PC-3 (cell line): ENCODE measurements at regions not wholly inside any gene's neighbourhood (a gene's known extent, or its start where the extent isn't known, plus 50 kb on each side); places are given as distances from the start of the nearest gene placed in this dataset.

Source experiments
- ATAC-seq: fragments of 200-7000 bp; cut with Tn5 transposase; 2 replicates; pipeline ENCODE4 v1.9.1; 2020; ENCODE audit warnings: mild to moderate bottlenecking, moderate library complexity
- BruUV-seq: library from RNA; stranded (reverse); fragments of 400-500 nt; replicated peaks from 2 replicates; lab custom pipeline; 2021; lab: Mats Ljungman, UMichigan
- CTCF ChIA-PET: fragments of 300-600 bp; sonication (Branson Sonifier 250); formaldehyde crosslinking; loops from one replicate; lab custom pipeline; 2022; ENCODE audit warnings: antibody characterized with exemption; lab: Charles Lee
- POLR2A ChIA-PET: fragments of 300-600 bp; sonication (Branson Sonifier 250); formaldehyde crosslinking; loops from one replicate; lab custom pipeline; 2022; ENCODE audit warnings: antibody characterized with exemption; ENCODE audit not compliant: unreplicated experiment; lab: Charles Lee
- DNase-seq: peaks from one replicate; pipeline ENCODE4 v3.0.0-alpha.2; 2015
- H2AFZ ChIP-seq: fragments of 300-600 bp; sonication (generic); 2 replicates; pipeline ENCODE4 v1.6.0; 2016; ENCODE audit warnings: antibody characterized with exemption, low read length
- H3F3A ChIP-seq: fragments of 300-600 bp; sonication (generic); one replicate; pipeline ENCODE4 v1.6.0; 2017; ENCODE audit warnings: antibody characterized with exemption, low read length, control low read depth, mild to moderate bottlenecking; ENCODE audit not compliant: unreplicated experiment
- H3K27ac ChIP-seq: fragments of 300-600 bp; sonication (generic); 2 replicates; pipeline ENCODE4 v1.5.1; 2016; ENCODE audit warnings: mild to moderate bottlenecking, low read length
- H3K27me3 ChIP-seq: fragments of 300-600 bp; sonication (generic); 2 replicates; pipeline ENCODE4 v1.6.1; 2016; ENCODE audit warnings: low read length, mixed read lengths
- H3K36me3 ChIP-seq: fragments of 300-600 bp; sonication (generic); 2 replicates; pipeline ENCODE4 v1.6.1; 2016; ENCODE audit warnings: low read depth, mixed run types, low read length, mixed read lengths
- H3K4me1 ChIP-seq: fragments of 300-600 bp; sonication (generic); 2 replicates; pipeline ENCODE4 v1.5.1; 2016; ENCODE audit warnings: low read length; ENCODE audit not compliant: insufficient read depth
- H3K4me2 ChIP-seq: fragments of 300-600 bp; sonication (generic); 2 replicates; pipeline ENCODE4 v1.6.0; 2016; ENCODE audit warnings: low read length
- H3K4me3 ChIP-seq: fragments of 300-600 bp; sonication (generic); 2 replicates; pipeline ENCODE4 v1.5.1; 2016; ENCODE audit warnings: mild to moderate bottlenecking, low read length, mixed read lengths
- H3K79me2 ChIP-seq: fragments of 300-600 bp; sonication (generic); 2 replicates; pipeline ENCODE4 v1.6.1; 2017; ENCODE audit warnings: low read length, mixed read lengths
- H3K9ac ChIP-seq: fragments of 300-600 bp; sonication (generic); 2 replicates; pipeline ENCODE4 v1.6.0; 2016; ENCODE audit warnings: mild to moderate bottlenecking, low read length
- H3K9me2 ChIP-seq: fragments of 300-600 bp; sonication (generic); replicated peaks from 2 replicates; pipeline ENCODE4 v1.6.1; 2016; ENCODE audit warnings: mixed run types, low read length, mixed read lengths
- H3K9me3 ChIP-seq: fragments of 300-600 bp; sonication (generic); 2 replicates; pipeline ENCODE4 v1.6.1; 2016; ENCODE audit warnings: low read length, mixed read lengths
- H4K20me1 ChIP-seq: fragments of 300-600 bp; sonication (generic); 2 replicates; pipeline ENCODE4 v1.6.1; 2016; ENCODE audit warnings: low read length, mixed read lengths
- CTCF ChIP-seq: fragments of 300-600 bp; sonication (generic); conservative IDR thresholded peaks from 2 replicates; pipeline ENCODE4 v1.5.1; 2017; ENCODE audit warnings: antibody characterized with exemption, low read depth, mild to moderate bottlenecking, low read length
- EZH2 ChIP-seq: fragments of 300-600 bp; sonication (generic); IDR thresholded peaks from one replicate; pipeline ENCODE4 v1.6.1; 2017; ENCODE audit warnings: antibody characterized with exemption, mild to moderate bottlenecking, low read length; ENCODE audit not compliant: unreplicated experiment
- EZH2phosphoT487 ChIP-seq: fragments of 300-600 bp; sonication (generic); IDR thresholded peaks from 2 replicates; pipeline ENCODE4 v1.6.1; 2018; ENCODE audit warnings: mild to moderate bottlenecking, antibody characterized with exemption, low read length, borderline replicate concordance
- intact Hi-C: fragments of 100-400 bp; cut with micrococcal nuclease; formaldehyde crosslinking; loops from 2 replicates; pipeline ENCODE4 v1.9.0; 2023

DNA sequence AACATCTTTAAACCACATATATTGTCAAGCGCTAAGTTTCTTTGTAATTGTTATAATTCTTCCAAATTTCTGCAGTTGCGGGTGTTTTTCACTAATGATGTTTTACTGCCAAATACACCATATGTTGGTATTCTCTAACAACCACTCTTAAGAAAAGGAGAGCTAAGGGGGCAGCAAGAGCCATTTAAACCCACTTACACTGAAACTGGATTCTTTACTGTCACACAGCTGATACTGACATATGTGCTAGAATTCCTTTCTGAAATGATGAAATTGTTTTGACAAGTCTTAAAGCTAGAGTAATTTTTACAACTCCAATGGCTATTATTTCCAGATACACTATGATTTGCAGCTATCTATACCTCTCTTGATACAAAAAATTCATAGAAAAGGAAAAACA lies 483.1 kb downstream of the CDH11 start:
- Histone ChIP-seq H3K36me3 (no peaks in the 10 kb centered on the region), H3K27ac (no peak overlapping the region), H3K27me3 (peaks cover 14% of the 10 kb centered on the region), H3K79me2 (no peaks in the 10 kb centered on the region), H4K20me1 (no peaks in the 10 kb centered on the region), H3K9ac (no peak overlapping the region), H3K4me2 (no peak overlapping the region), H3K4me3 (no peak overlapping the region), H2AFZ (no peak overlapping the region), H3K9me3 (no peaks in the 10 kb centered on the region), H3F3A (no peaks in the 10 kb centered on the region), H3K9me2 (no peaks in the 10 kb centered on the region), H3K4me1 (no peaks in the 10 kb centered on the region)
- POLR2A ChIA-PET: no interaction called here
- TF ChIP-seq CTCF: no peak
- TF ChIP-seq EZH2phosphoT487: no peak
- no TSS peak for BruUV-seq
- CTCF ChIA-PET: no interaction called here
- intact Hi-C loops: no loop called here
- ATAC-seq (no peak), DNase-seq (no peak)

- H3K36me3 ChIP-seq: no peaks in the 10 kb centered on the region
- H3K9me3 ChIP-seq: no peaks in the 10 kb centered on the region
- H3K4me1 ChIP-seq: no peaks in the 10 kb centered on the region
- BruUV-seq: no TSS peak
- H2AFZ ChIP-seq: no peak overlapping the region
- DNase-seq: peak; percentile 6
- POLR2A ChIA-PET: no interaction called here
- H4K20me1 ChIP-seq: no peaks in the 10 kb centered on the region
- no peak overlapping the region for H3K4me3 ChIP-seq
- no peaks in the 10 kb centered on the region for H3K27me3 ChIP-seq
- no peaks in the 10 kb centered on the region for H3F3A ChIP-seq
- no peak overlapping the region for H3K4me2 ChIP-seq
- no peak overlapping the region for H3K9ac ChIP-seq
- TF ChIP-seq EZH2: no peak
- TF ChIP-seq CTCF: no peak
- no peak for TF ChIP-seq EZH2phosphoT487
- intact Hi-C loops: no loop called here
- no peak for ATAC-seq
- H3K27ac ChIP-seq: no peak overlapping the region
- H3K79me2 ChIP-seq: no peaks in the 10 kb centered on the region
- no peaks in the 10 kb centered on the region for H3K9me2 ChIP-seq
- CTCF ChIA-PET: no interaction called here
These were observed 492.2 kb downstream of the CDH11 start for GRCh38 chr16:64629622-64630021.

- TF ChIP-seq EZH2: no peak
- no peak for TF ChIP-seq EZH2phosphoT487
- no peak for TF ChIP-seq CTCF
- intact Hi-C loops: no loop called here
- no peaks in the 10 kb centered on the region for H3K4me1 ChIP-seq
- H4K20me1 ChIP-seq: no peaks in the 10 kb centered on the region
- H3K9me3 ChIP-seq: no peaks in the 10 kb centered on the region
- H2AFZ ChIP-seq: no peak overlapping the region
- no peak overlapping the region for H3K27ac ChIP-seq
- H3K36me3 ChIP-seq: no peaks in the 10 kb centered on the region
- H3K27me3 ChIP-seq: no peaks in the 10 kb centered on the region
- H3K4me3 ChIP-seq: no peak overlapping the region
- DNase-seq (no peak), ATAC-seq (no peak)
- H3K9me2 ChIP-seq: no peaks in the 10 kb centered on the region
- CTCF ChIA-PET: no interaction called here
- H3F3A ChIP-seq: no peaks in the 10 kb centered on the region
- no peak overlapping the region for H3K9ac ChIP-seq
- POLR2A ChIA-PET: no interaction called here
- no TSS peak for BruUV-seq
- H3K79me2 ChIP-seq: no peaks in the 10 kb centered on the region
- no peak overlapping the region for H3K4me2 ChIP-seq
These were observed 494.1 kb downstream of the CDH11 start for GRCh38 chr16:64627781-64628180.
